H1 (cell line): ENCODE measurements at regions not wholly inside any gene's neighbourhood (a gene's known extent, or its start where the extent isn't known, plus 50 kb on each side); places are given as distances from the start of the nearest gene placed in this dataset.

Experiments used
- CTCF ChIA-PET: fragments of 300-600 bp; sonication (Branson Sonifier 250); formaldehyde crosslinking; loops from one replicate; lab custom pipeline; 2021; ENCODE audit not compliant: partially characterized antibody; lab: Charles Lee
- POLR2A ChIA-PET: fragments of 300-600 bp; sonication (Branson Sonifier 250); formaldehyde crosslinking; loops from one replicate; lab custom pipeline; 2021; ENCODE audit warnings: inconsistent platforms; ENCODE audit not compliant: partially characterized antibody; lab: Charles Lee
- DNase-seq, 2 experiments: peaks; one replicate each; pipeline versions ENCODE4 v3.0.0 to v3.0.0-alpha.2; 2010 to 2022; ENCODE audit warnings: low spot score in 2 of 2, low read depth in 1 of 2, mixed read lengths in 1 of 2
- FAIRE-seq: peaks from 2 replicates; lab custom pipeline; 2011; peaks lifted over from hg19 to GRCh38; lab: Jason Lieb, UNC
- H2AFZ ChIP-seq: 2 replicates; pipeline ENCODE4 v1.8.1; 2012; ENCODE audit warnings: low read length, inconsistent platforms
- H2AK5ac ChIP-seq: 2 replicates; pipeline ENCODE4 v1.6.1; 2013; ENCODE audit warnings: low read depth, low read length
- H2BK120ac ChIP-seq: replicated peaks from 2 replicates; pipeline ENCODE3; 2013; ENCODE audit warnings: low read depth, low read length, inconsistent platforms
- H2BK12ac ChIP-seq: 2 replicates; pipeline ENCODE4 v1.6.1; 2013; ENCODE audit warnings: low read depth, low read length
- H2BK15ac ChIP-seq: 2 replicates; pipeline ENCODE4 v1.6.1; 2013; ENCODE audit warnings: low read length
- H2BK20ac ChIP-seq: 2 replicates; pipeline ENCODE4 v1.6.1; 2013; ENCODE audit warnings: low read length
- H2BK5ac ChIP-seq: 2 replicates; pipeline ENCODE4 v1.6.1; 2013; ENCODE audit warnings: low read depth, low read length
- H3K14ac ChIP-seq: 2 replicates; pipeline ENCODE4 v1.6.1; 2013; ENCODE audit warnings: inconsistent platforms; ENCODE audit not compliant: insufficient read length
- H3K18ac ChIP-seq: 2 replicates; pipeline ENCODE4 v1.6.1; 2013; ENCODE audit warnings: low read length; ENCODE audit errors: extremely low read depth
- H3K23ac ChIP-seq: 2 replicates; pipeline ENCODE4 v1.6.1; 2013; ENCODE audit warnings: inconsistent platforms; ENCODE audit not compliant: insufficient read length
- H3K23me2 ChIP-seq: 2 replicates; pipeline ENCODE4 v1.6.1; 2013; ENCODE audit warnings: low read depth, low read length
- H3K27ac ChIP-seq: 2 replicates; pipeline ENCODE4 v1.6.1; 2011; ENCODE audit warnings: low read depth, low read length, inconsistent platforms
- H3K27me3 ChIP-seq, 4 experiments: replicated peaks in 1 of 4; 1 replicate in 1 of 4; 2 replicates in 3 of 4; pipeline versions ENCODE4 v1.6.1 to v1.8.1; 2011 to 2013; ENCODE audit warnings: low read length in 3 of 4, mild to moderate bottlenecking in 3 of 4, inconsistent platforms in 2 of 4, mixed read lengths in 2 of 4, moderate library complexity in 1 of 4; ENCODE audit not compliant: control insufficient read depth in 3 of 4, insufficient read depth in 3 of 4; ENCODE audit errors: extremely low read depth in 1 of 4
- H3K36me3 ChIP-seq, 4 experiments: 2 replicates each; pipeline versions ENCODE4 v1.6.1 to v1.8.1; 2011 to 2013; ENCODE audit warnings: mild to moderate bottlenecking in 4 of 4, low read length in 3 of 4, moderate library complexity in 2 of 4, control low read depth in 1 of 4, inconsistent platforms in 1 of 4; ENCODE audit not compliant: insufficient read depth in 4 of 4, control insufficient read depth in 2 of 4
- H3K4ac ChIP-seq: replicated peaks from 2 replicates; pipeline ENCODE3; 2013; ENCODE audit warnings: low read length, low read depth, mixed read lengths, inconsistent platforms; ENCODE audit not compliant: insufficient read length
- H3K4me1 ChIP-seq, 4 experiments: replicated peaks in 1 of 4; 1 replicate in 1 of 4; 2 replicates in 3 of 4; pipeline versions ENCODE4 v1.6.1 to v1.8.1; 2011 to 2013; ENCODE audit warnings: low read length in 3 of 4, inconsistent platforms in 2 of 4, mixed read lengths in 1 of 4; ENCODE audit not compliant: insufficient read depth in 4 of 4, control insufficient read depth in 3 of 4
- H3K4me2 ChIP-seq, 2 experiments: 2 replicates each; pipeline versions ENCODE4 v1.6.1 to v1.8.1; 2011 to 2013; ENCODE audit warnings: low read depth in 2 of 2, low read length in 2 of 2, control low read depth in 1 of 2, inconsistent platforms in 1 of 2, mild to moderate bottlenecking in 1 of 2; ENCODE audit not compliant: insufficient read depth in 1 of 2
- H3K4me3 ChIP-seq, 4 experiments: fragments of 200-600, 300-600 bp in 1 of 4; sonication (generic), shearing (Covaris generic), sonication (Bioruptor Twin) in 1 of 4; 2 replicates each; pipeline versions ENCODE4 v1.5.1 to v1.8.1; 2011 to 2016; ENCODE audit warnings: low read length in 4 of 4, low read depth in 3 of 4, control low read depth in 2 of 4, inconsistent platforms in 2 of 4, mild to moderate bottlenecking in 2 of 4, mixed read lengths in 1 of 4, moderate library complexity in 1 of 4; ENCODE audit not compliant: insufficient read depth in 2 of 4; ENCODE audit errors: extremely low read depth in 1 of 4
- H3K56ac ChIP-seq: replicated peaks from 2 replicates; pipeline ENCODE3; 2013; ENCODE audit warnings: low read depth, mild to moderate bottlenecking, mixed read lengths, low read length, inconsistent platforms; ENCODE audit not compliant: insufficient read length
- H3K79me1 ChIP-seq: 2 replicates; pipeline ENCODE4 v1.6.1; 2013; ENCODE audit warnings: low read depth, low read length, control low read depth
- H3K79me2 ChIP-seq, 2 experiments: 2 replicates each; pipeline versions ENCODE4 v1.6.1 to v1.8.1; 2012 to 2013; ENCODE audit warnings: low read length in 2 of 2, mild to moderate bottlenecking in 2 of 2, inconsistent platforms in 1 of 2; ENCODE audit not compliant: insufficient read depth in 2 of 2, control insufficient read depth in 1 of 2
- H3K9ac ChIP-seq, 4 experiments: replicated peaks in 1 of 4; 1 replicate in 1 of 4; 2 replicates in 3 of 4; pipeline versions ENCODE4 v1.6.1 to v1.8.1; 2011 to 2013; ENCODE audit warnings: low read depth in 3 of 4, low read length in 3 of 4, control low read depth in 2 of 4, mild to moderate bottlenecking in 2 of 4, moderate library complexity in 2 of 4, inconsistent platforms in 1 of 4; ENCODE audit errors: extremely low read depth in 1 of 4
- H3K9me3 ChIP-seq, 2 experiments: 2 replicates each; pipeline versions ENCODE4 v1.6.1 to v1.8.1; 2012 to 2013; ENCODE audit warnings: mild to moderate bottlenecking in 2 of 2, moderate library complexity in 2 of 2, control low read depth in 1 of 2, inconsistent platforms in 1 of 2, low read depth in 1 of 2, low read length in 1 of 2, mixed read lengths in 1 of 2; ENCODE audit not compliant: insufficient read depth in 2 of 2
- H4K20me1 ChIP-seq, 2 experiments: replicated peaks in 1 of 2; 2 replicates each; pipeline versions ENCODE3 to v1.8.1; 2011 to 2013; ENCODE audit warnings: inconsistent platforms in 2 of 2, low read length in 2 of 2, mild to moderate bottlenecking in 1 of 2; ENCODE audit not compliant: insufficient read depth in 2 of 2, control insufficient read depth in 1 of 2
- H4K5ac ChIP-seq: 2 replicates; pipeline ENCODE4 v1.6.1; 2013; ENCODE audit warnings: low read length, low read depth, mixed read lengths, inconsistent platforms; ENCODE audit not compliant: insufficient read length
- H4K8ac ChIP-seq: 2 replicates; pipeline ENCODE4 v1.8.0; 2013; ENCODE audit warnings: mild to moderate bottlenecking, moderate library complexity, low read length, inconsistent platforms; ENCODE audit not compliant: insufficient read depth; ENCODE audit errors: extremely low read depth
- H4K91ac ChIP-seq: replicated peaks from 2 replicates; pipeline ENCODE3; 2013; ENCODE audit warnings: low read length, mixed read lengths, inconsistent platforms; ENCODE audit not compliant: insufficient read length
- CHD2 ChIP-seq: IDR thresholded peaks from 2 replicates; pipeline ENCODE4 v1.6.1; 2012; ENCODE audit warnings: low read length, improper control_type of control experiment
- CREB1 ChIP-seq: IDR thresholded peaks from 2 replicates; pipeline ENCODE4 v1.6.1; 2012; ENCODE audit warnings: inconsistent platforms
- EP300 ChIP-seq, 2 experiments: IDR thresholded peaks; 1 replicate in 1 of 2; 2 replicates in 1 of 2; pipeline ENCODE4 v1.6.1; 2011 to 2012; ENCODE audit warnings: low read depth in 2 of 2, low read length in 2 of 2, mild to moderate bottlenecking in 2 of 2, borderline replicate concordance in 1 of 2, inconsistent platforms in 1 of 2, moderate library complexity in 1 of 2
- EZH2 ChIP-seq: fragments of 200-600 bp; sonication (generic); IDR thresholded peaks from 2 replicates; pipeline ENCODE4 v1.7.1; 2012; ENCODE audit warnings: low read depth, mild to moderate bottlenecking, moderate library complexity, low read length, inconsistent platforms; ENCODE audit not compliant: severe bottlenecking
- GTF2F1 ChIP-seq: IDR thresholded peaks from 2 replicates; pipeline ENCODE4 v1.6.1; 2012; ENCODE audit warnings: low read depth, low read length, improper control_type of control experiment, borderline replicate concordance
- KDM4A ChIP-seq: IDR thresholded peaks from one replicate; pipeline ENCODE4 v1.7.1; 2012; ENCODE audit warnings: low read depth, mild to moderate bottlenecking, moderate library complexity, low read length, inconsistent platforms; ENCODE audit not compliant: severe bottlenecking
- NANOG ChIP-seq: IDR thresholded peaks from 2 replicates; pipeline ENCODE4 v1.6.1; 2011; ENCODE audit warnings: low read length, low read depth, mild to moderate bottlenecking, inconsistent platforms; ENCODE audit not compliant: insufficient read depth, poor library complexity, severe bottlenecking
- RBBP5 ChIP-seq: IDR thresholded peaks from 2 replicates; pipeline ENCODE4 v1.7.1; 2012; ENCODE audit warnings: low read depth, mild to moderate bottlenecking, inconsistent platforms, low read length, moderate library complexity, borderline replicate concordance
- RXRA ChIP-seq: IDR thresholded peaks from 2 replicates; pipeline ENCODE4 v1.6.1; 2011; ENCODE audit warnings: low read depth, mild to moderate bottlenecking, low read length, moderate library complexity; ENCODE audit not compliant: insufficient read depth
- SIN3A ChIP-seq, 2 experiments: IDR thresholded peaks in 1 of 2; conservative IDR thresholded peaks in 1 of 2; 2 replicates each; pipeline ENCODE4 v1.6.1; 2011 to 2012; ENCODE audit warnings: low read length in 2 of 2, improper control_type of control experiment in 1 of 2, low read depth in 1 of 2, mild to moderate bottlenecking in 1 of 2
- TAF1 ChIP-seq: IDR thresholded peaks from 2 replicates; pipeline ENCODE4 v1.6.1; 2011; ENCODE audit warnings: mild to moderate bottlenecking, low read depth, low read length
- TAF7 ChIP-seq: optimal IDR thresholded peaks from 2 replicates; pipeline ENCODE3; 2011; ENCODE audit warnings: low read depth, mild to moderate bottlenecking, inconsistent platforms, low read length, moderate library complexity, borderline replicate concordance
- TCF12 ChIP-seq: IDR thresholded peaks from 2 replicates; pipeline ENCODE4 v1.6.1; 2011; ENCODE audit warnings: low read depth, mild to moderate bottlenecking, low read length
- WGBS, 2 experiments: shearing (Covaris generic) in 1 of 2; methylation state at CpG; one replicate each; pipeline versions ENCODE4 v1.1.6 to v1.1.7; 2013 to 2015; ENCODE audit warnings: low lambda C conversion rate in 2 of 2, mixed read lengths in 2 of 2, inconsistent platforms in 1 of 2, low coverage in 1 of 2, missing lambda C conversion rate in 1 of 2; ENCODE audit not compliant: insufficient replicate concordance in 2 of 2, insufficient coverage in 1 of 2, insufficient read length in 1 of 2; ENCODE audit errors: extremely low coverage in 1 of 2, missing lambda C conversion rate in 1 of 2; 5-methylcytosine and 5-hydroxymethylcytosine counted together
- TF ChIP-seq, protein P1 (sequence below): IDR thresholded peaks from 2 replicates; pipeline ENCODE4 v1.6.1; 2011; ENCODE audit warnings: low read length, improper control_type of control experiment

DNA sequence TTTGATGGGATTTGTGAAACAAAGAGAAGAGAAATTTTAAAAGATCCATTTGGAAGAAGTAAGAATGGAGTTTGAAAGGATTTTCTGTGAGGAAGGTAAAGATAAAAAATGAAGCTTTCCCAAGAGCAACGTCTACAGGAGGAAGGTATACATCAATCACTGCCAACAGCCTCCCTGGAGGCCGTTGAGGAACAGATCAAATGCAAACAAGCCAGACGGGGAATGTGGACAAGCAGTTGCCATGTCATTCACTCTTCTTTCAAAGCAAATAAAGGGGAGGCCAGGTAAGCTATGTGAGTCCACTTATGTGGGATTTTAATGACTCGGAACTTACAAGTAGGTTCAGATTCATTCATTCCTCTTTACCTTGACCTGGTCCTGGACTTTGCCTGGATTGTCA, 1020.5 kb upstream of the AGA start:
- Histone ChIP-seq H2BK15ac (no peak overlapping the region), H2BK5ac (no peak overlapping the region), H2BK20ac (no peak overlapping the region), H3K4me2 (no peak overlapping the region), H3K18ac (no peak overlapping the region), H3K27me3 (no peaks in the 10 kb centered on the region), H3K9ac (no peak overlapping the region), H3K9me3 (no peaks in the 10 kb centered on the region), H3K4me1 (no peaks in the 10 kb centered on the region), H3K27ac (no peak overlapping the region), H2AFZ (no peak overlapping the region), H3K23me2 (no peaks in the 10 kb centered on the region), H4K5ac (no peak overlapping the region), H3K23ac (no peak overlapping the region), H3K4me3 (no peak overlapping the region), H3K36me3 (no peaks in the 10 kb centered on the region), H4K91ac (no peak overlapping the region), H4K20me1 (no peaks in the 10 kb centered on the region), H2BK120ac (no peak overlapping the region), H3K14ac (no peak overlapping the region), H3K79me1 (no peaks in the 10 kb centered on the region), H2AK5ac (no peak overlapping the region), H3K4ac (no peak overlapping the region), H3K79me2 (no peaks in the 10 kb centered on the region), H2BK12ac (no peak overlapping the region), H4K8ac (no peak overlapping the region), H3K56ac (no peak overlapping the region)
- 90% methylated on average over 4 of the region's 4 CpGs; no CpG with 5 or more reads in 1 of the 2 experiments for WGBS, 2 experiments
- DNase-seq (no peak), FAIRE-seq (peak; percentile 45)
- POLR2A ChIA-PET: no interaction called here
- CTCF ChIA-PET: no interaction called here
- TF ChIP-seq TCF12 (no peak), TAF1 (no peak), TAF7 (no peak), RXRA (no peak), GTF2F1 (no peak), SIN3A (conservative IDR thresholded peaks at IDR 0.05 in 1 of 2, IDR thresholded peaks at IDR 0.05 in 1 of 2; ENCODE audit: low read depth in 1 of 2, low read length in 2 of 2) (no peak), EZH2 (no peak), NANOG (no peak), CREB1 (no peak), KDM4A (no peak), CHD2 (no peak), EP300 (IDR thresholded peaks at IDR 0.05; ENCODE audit: borderline replicate concordance in 1 of 2, low read depth in 2 of 2, low read length in 2 of 2) (no peak), RBBP5 (no peak)
- TF ChIP-seq, protein P1, sequence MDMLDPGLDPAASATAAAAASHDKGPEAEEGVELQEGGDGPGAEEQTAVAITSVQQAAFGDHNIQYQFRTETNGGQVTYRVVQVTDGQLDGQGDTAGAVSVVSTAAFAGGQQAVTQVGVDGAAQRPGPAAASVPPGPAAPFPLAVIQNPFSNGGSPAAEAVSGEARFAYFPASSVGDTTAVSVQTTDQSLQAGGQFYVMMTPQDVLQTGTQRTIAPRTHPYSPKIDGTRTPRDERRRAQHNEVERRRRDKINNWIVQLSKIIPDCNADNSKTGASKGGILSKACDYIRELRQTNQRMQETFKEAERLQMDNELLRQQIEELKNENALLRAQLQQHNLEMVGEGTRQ: no peak
